HEK293 (cell line): ENCODE measurements at regions not wholly inside any gene's neighbourhood (a gene's known extent, or its start where the extent isn't known, plus 50 kb on each side); places are given as distances from the start of the nearest gene placed in this dataset.

ENCODE experiments used
- IKZF3 ChIP-seq: fragments of 450-650 bp; IDR thresholded peaks from 2 replicates; pipeline ENCODE4 v1.5.0; 2018; ENCODE audit warnings: missing biosample characterization, mild to moderate bottlenecking, missing genetic modification characterization, moderate library complexity
- ZEB2 ChIP-seq: fragments of 450-650 bp; formaldehyde crosslinking; IDR thresholded peaks from 2 replicates; pipeline ENCODE4 v1.5.1; 2016; ENCODE audit warnings: missing biosample characterization, missing genetic modification characterization
- ZNF138 ChIP-seq: fragments of 450-650 bp; formaldehyde crosslinking; IDR thresholded peaks from 2 replicates; pipeline ENCODE4 v1.5.1; 2016; ENCODE audit warnings: missing biosample characterization, missing genetic modification characterization, borderline replicate concordance
- ZNF140 ChIP-seq: fragments of 450-650 bp; formaldehyde crosslinking; IDR thresholded peaks from 2 replicates; pipeline ENCODE4 v1.5.1; 2016; ENCODE audit warnings: missing biosample characterization, missing genetic modification characterization
- ZNF146 ChIP-seq: fragments of 450-650 bp; formaldehyde crosslinking; IDR thresholded peaks from 2 replicates; pipeline ENCODE4 v1.5.1; 2016; ENCODE audit warnings: missing biosample characterization, missing genetic modification characterization
- ZNF274 ChIP-seq, 2 experiments: fragments of 200-500 bp in 1 of 2; fragments of 450-650 bp in 1 of 2; sonication (Bioruptor generic) in 1 of 2; formaldehyde crosslinking in 1 of 2; IDR thresholded peaks; 2 replicates each; pipeline versions ENCODE4 v1.5.1 to v1.6.1; 2014 to 2016; ENCODE audit warnings: borderline replicate concordance in 1 of 2, inconsistent platforms in 1 of 2, low read length in 1 of 2, missing biosample characterization in 1 of 2, missing genetic modification characterization in 1 of 2
- ZNF311 ChIP-seq: fragments of 450-650 bp; formaldehyde crosslinking; IDR thresholded peaks from 2 replicates; pipeline ENCODE4 v1.5.1; 2017; ENCODE audit warnings: missing biosample characterization, missing genetic modification characterization, borderline replicate concordance
- ZNF768 ChIP-seq: fragments of 450-650 bp; formaldehyde crosslinking; IDR thresholded peaks from 2 replicates; pipeline ENCODE4 v1.5.1; 2018; ENCODE audit warnings: missing biosample characterization, mild to moderate bottlenecking, missing genetic modification characterization
- TF ChIP-seq, protein P1 (sequence below): fragments of 450-650 bp; formaldehyde crosslinking; IDR thresholded peaks from 2 replicates; pipeline ENCODE4 v1.5.1; 2016; ENCODE audit warnings: missing biosample characterization, missing genetic modification characterization
- TF ChIP-seq, protein P2 (sequence below): fragments of 450-650 bp; formaldehyde crosslinking; IDR thresholded peaks from 2 replicates; pipeline ENCODE4 v1.5.1; 2017; ENCODE audit warnings: missing biosample characterization, mild to moderate bottlenecking, missing genetic modification characterization, moderate library complexity
- TF ChIP-seq, protein P3 (sequence below): fragments of 450-650 bp; formaldehyde crosslinking; IDR thresholded peaks from 2 replicates; pipeline ENCODE4 v1.5.1; 2016; ENCODE audit warnings: missing biosample characterization, missing genetic modification characterization
- TF ChIP-seq, protein P4 (sequence below): fragments of 450-650 bp; formaldehyde crosslinking; IDR thresholded peaks from 2 replicates; pipeline ENCODE4 v1.5.1; 2016; ENCODE audit warnings: missing biosample characterization, missing genetic modification characterization
- TF ChIP-seq, protein P5 (sequence below): fragments of 450-650 bp; formaldehyde crosslinking; IDR thresholded peaks from 2 replicates; pipeline ENCODE4; 2016; ENCODE audit warnings: missing biosample characterization, missing genetic modification characterization

DNA sequence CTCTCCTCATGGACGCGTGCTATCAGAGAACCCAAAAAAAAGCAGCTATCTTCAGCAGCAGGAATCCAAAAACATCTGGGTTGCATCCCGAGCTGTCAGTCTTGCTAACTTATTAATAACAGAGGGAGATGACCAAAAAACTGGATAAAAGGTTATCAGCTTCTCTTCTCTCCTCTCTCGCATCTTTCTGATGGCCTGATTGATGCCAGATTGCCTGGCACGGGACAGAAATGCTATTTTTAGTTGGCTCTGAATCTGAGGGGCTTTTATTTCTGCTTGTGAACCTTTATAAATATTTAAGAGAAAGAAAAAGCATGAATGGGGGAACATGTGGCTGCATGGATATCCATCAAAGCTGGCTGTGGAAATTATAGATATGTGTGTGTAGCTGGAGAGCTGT, 230.3 kb downstream of the ETS1 start:
- TF ChIP-seq, protein P1, sequence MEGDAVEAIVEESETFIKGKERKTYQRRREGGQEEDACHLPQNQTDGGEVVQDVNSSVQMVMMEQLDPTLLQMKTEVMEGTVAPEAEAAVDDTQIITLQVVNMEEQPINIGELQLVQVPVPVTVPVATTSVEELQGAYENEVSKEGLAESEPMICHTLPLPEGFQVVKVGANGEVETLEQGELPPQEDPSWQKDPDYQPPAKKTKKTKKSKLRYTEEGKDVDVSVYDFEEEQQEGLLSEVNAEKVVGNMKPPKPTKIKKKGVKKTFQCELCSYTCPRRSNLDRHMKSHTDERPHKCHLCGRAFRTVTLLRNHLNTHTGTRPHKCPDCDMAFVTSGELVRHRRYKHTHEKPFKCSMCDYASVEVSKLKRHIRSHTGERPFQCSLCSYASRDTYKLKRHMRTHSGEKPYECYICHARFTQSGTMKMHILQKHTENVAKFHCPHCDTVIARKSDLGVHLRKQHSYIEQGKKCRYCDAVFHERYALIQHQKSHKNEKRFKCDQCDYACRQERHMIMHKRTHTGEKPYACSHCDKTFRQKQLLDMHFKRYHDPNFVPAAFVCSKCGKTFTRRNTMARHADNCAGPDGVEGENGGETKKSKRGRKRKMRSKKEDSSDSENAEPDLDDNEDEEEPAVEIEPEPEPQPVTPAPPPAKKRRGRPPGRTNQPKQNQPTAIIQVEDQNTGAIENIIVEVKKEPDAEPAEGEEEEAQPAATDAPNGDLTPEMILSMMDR (tag by site-specific recombination), result no peak
- TF ChIP-seq, protein P2, sequence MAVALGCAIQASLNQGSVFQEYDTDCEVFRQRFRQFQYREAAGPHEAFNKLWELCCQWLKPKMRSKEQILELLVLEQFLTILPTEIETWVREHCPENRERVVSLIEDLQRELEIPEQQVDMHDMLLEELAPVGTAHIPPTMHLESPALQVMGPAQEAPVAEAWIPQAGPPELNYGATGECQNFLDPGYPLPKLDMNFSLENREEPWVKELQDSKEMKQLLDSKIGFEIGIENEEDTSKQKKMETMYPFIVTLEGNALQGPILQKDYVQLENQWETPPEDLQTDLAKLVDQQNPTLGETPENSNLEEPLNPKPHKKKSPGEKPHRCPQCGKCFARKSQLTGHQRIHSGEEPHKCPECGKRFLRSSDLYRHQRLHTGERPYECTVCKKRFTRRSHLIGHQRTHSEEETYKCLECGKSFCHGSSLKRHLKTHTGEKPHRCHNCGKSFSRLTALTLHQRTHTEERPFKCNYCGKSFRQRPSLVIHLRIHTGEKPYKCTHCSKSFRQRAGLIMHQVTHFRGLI, result no peak
- no peak for TF ChIP-seq ZNF311 (tag by site-specific recombination)
- no peak for TF ChIP-seq ZNF146 (tag by site-specific recombination)
- TF ChIP-seq ZNF768 (tag by site-specific recombination), result no peak
- TF ChIP-seq ZNF140 (tag by site-specific recombination), result no peak
- TF ChIP-seq, protein P3, sequence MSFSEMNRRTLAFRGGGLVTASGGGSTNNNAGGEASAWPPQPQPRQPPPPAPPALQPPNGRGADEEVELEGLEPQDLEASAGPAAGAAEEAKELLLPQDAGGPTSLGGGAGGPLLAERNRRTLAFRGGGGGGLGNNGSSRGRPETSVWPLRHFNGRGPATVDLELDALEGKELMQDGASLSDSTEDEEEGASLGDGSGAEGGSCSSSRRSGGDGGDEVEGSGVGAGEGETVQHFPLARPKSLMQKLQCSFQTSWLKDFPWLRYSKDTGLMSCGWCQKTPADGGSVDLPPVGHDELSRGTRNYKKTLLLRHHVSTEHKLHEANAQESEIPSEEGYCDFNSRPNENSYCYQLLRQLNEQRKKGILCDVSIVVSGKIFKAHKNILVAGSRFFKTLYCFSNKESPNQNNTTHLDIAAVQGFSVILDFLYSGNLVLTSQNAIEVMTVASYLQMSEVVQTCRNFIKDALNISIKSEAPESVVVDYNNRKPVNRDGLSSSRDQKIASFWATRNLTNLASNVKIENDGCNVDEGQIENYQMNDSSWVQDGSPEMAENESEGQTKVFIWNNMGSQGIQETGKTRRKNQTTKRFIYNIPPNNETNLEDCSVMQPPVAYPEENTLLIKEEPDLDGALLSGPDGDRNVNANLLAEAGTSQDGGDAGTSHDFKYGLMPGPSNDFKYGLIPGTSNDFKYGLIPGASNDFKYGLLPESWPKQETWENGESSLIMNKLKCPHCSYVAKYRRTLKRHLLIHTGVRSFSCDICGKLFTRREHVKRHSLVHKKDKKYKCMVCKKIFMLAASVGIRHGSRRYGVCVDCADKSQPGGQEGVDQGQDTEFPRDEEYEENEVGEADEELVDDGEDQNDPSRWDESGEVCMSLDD (tag by site-specific recombination), result no peak
- TF ChIP-seq, protein P4, sequence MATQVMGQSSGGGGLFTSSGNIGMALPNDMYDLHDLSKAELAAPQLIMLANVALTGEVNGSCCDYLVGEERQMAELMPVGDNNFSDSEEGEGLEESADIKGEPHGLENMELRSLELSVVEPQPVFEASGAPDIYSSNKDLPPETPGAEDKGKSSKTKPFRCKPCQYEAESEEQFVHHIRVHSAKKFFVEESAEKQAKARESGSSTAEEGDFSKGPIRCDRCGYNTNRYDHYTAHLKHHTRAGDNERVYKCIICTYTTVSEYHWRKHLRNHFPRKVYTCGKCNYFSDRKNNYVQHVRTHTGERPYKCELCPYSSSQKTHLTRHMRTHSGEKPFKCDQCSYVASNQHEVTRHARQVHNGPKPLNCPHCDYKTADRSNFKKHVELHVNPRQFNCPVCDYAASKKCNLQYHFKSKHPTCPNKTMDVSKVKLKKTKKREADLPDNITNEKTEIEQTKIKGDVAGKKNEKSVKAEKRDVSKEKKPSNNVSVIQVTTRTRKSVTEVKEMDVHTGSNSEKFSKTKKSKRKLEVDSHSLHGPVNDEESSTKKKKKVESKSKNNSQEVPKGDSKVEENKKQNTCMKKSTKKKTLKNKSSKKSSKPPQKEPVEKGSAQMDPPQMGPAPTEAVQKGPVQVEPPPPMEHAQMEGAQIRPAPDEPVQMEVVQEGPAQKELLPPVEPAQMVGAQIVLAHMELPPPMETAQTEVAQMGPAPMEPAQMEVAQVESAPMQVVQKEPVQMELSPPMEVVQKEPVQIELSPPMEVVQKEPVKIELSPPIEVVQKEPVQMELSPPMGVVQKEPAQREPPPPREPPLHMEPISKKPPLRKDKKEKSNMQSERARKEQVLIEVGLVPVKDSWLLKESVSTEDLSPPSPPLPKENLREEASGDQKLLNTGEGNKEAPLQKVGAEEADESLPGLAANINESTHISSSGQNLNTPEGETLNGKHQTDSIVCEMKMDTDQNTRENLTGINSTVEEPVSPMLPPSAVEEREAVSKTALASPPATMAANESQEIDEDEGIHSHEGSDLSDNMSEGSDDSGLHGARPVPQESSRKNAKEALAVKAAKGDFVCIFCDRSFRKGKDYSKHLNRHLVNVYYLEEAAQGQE (tag by site-specific recombination), result no peak
- TF ChIP-seq ZNF138 (tag by site-specific recombination), result no peak
- TF ChIP-seq, protein P5, sequence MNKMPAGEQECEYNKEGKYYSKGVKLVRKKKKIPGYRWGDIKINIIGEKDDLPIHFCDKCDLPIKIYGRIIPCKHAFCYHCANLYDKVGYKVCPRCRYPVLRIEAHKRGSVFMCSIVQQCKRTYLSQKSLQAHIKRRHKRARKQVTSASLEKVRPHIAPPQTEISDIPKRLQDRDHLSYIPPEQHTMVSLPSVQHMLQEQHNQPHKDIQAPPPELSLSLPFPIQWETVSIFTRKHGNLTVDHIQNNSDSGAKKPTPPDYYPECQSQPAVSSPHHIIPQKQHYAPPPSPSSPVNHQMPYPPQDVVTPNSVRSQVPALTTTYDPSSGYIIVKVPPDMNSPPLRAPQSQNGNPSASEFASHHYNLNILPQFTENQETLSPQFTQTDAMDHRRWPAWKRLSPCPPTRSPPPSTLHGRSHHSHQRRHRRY (tag by site-specific recombination), result no peak
- no peak for TF ChIP-seq IKZF3
- no peak for TF ChIP-seq ZEB2 (tag by site-specific recombination)
- TF ChIP-seq ZNF274 (IDR thresholded peaks at IDR 0.05; ENCODE audit: low read length), result no peak
- no peak for TF ChIP-seq ZNF274 (tag by site-specific recombination; IDR thresholded peaks at IDR 0.05; ENCODE audit: borderline replicate concordance)
